Inferior parietal cortex (tissue), 1 donor: ENCODE measurements at regions not wholly inside any gene's neighbourhood (a gene's known extent, or its start where the extent isn't known, plus 50 kb on each side); places are given as distances from the start of the nearest gene placed in this dataset.

Experiments used
- DNase-seq: peaks from one replicate; pipeline ENCODE4 v3.0.0-alpha.2; 2016; ENCODE audit errors: extremely low spot score

GRCh38 chr10:123604506-123604905 lies 61.6 kb upstream of the GPR26 start:
- no peak for DNase-seq

GRCh38 chr10:123606006-123606405 lies 60.1 kb upstream of the GPR26 start:
- no peak for DNase-seq

- DNase-seq, result no peak
Measured at GRCh38 chr10:123606955-123607354, 59.2 kb upstream of the GPR26 start.

GRCh38 chr10:123607386-123607785 lies 58.8 kb upstream of the GPR26 start:
- DNase-seq, result no peak

GRCh38 chr10:123608047-123608446 lies 58.1 kb upstream of the GPR26 start:
- no peak for DNase-seq

GRCh38 chr10:123611243-123611642 lies 54.9 kb upstream of the GPR26 start:
- no peak for DNase-seq

GRCh38 chr10:123611876-123612275 lies 54.3 kb upstream of the GPR26 start:
- DNase-seq, result no peak

GRCh38 chr10:123613346-123613850 lies 52.8 kb upstream of the GPR26 start:
- no peak for DNase-seq

GRCh38 chr10:123614888-123615287 lies 51.3 kb upstream of the GPR26 start:
- peak; percentile 18 for DNase-seq
